PFSK-1 (cell line): ENCODE measurements at regions not wholly inside any gene's neighbourhood (a gene's known extent, or its start where the extent isn't known, plus 50 kb on each side); places are given as distances from the start of the nearest gene placed in this dataset.

Experiments used
- FOXP2 ChIP-seq: optimal IDR thresholded peaks from 2 replicates; pipeline ENCODE3; 2011; ENCODE audit warnings: borderline replicate concordance, control low read depth, inconsistent platforms; ENCODE audit not compliant: insufficient read depth; ENCODE audit errors: extremely low read length, extremely low read depth
- POLR2AphosphoS5 ChIP-seq: IDR thresholded peaks from 2 replicates; pipeline ENCODE4 v1.6.1; 2012; ENCODE audit warnings: low read depth, mild to moderate bottlenecking, control low read depth, low read length, moderate library complexity

DNA sequence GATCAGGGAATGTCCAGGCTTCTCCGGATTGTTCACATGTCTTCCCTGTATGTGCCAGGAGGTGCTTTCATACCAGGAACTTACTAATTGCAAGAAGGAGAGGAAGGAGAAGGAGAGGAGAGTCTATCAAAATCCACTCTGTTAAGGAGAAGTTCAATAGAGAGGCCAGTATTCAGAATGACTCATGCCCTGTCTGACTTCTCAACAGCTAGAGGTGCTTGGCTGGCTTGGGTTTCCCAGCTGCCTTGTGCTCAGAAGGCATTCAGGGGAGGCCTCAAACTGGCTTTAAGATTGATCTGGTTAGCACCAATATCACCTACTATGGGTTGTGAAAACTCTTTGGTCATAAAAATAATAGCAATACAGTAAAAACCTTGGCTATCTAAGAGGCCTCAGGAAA lies 167.9 kb upstream of the GLRA1 start:
- TF ChIP-seq FOXP2: no peak
- TF ChIP-seq POLR2AphosphoS5: no peak
